GM12878 (cell line): ENCODE measurements at regions not wholly inside any gene's neighbourhood (a gene's known extent, or its start where the extent isn't known, plus 50 kb on each side); places are given as distances from the start of the nearest gene placed in this dataset.
"Not testable (repeated sequence)": the region's sequence is repeated elsewhere in the genome, so short reads cannot be mapped to it uniquely, and the experiment has no call there.

Source experiments
- ATAC-seq: fragments of 200-7000 bp; cut with Tn5 transposase; 3 replicates; pipeline ENCODE4 v1.9.1; 2020; ENCODE audit warnings: mild to moderate bottlenecking, moderate library complexity
- BruUV-seq: library from RNA; stranded (reverse); fragments of 400-500 nt; replicated peaks from 2 replicates; lab custom pipeline; 2021; lab: Mats Ljungman, UMichigan
- CTCF ChIA-PET: fragments of 300-600 bp; sonication (Branson Sonifier 250); formaldehyde crosslinking; extraction: SDS; loops from one replicate; lab custom pipeline; 2021; ENCODE audit warnings: inconsistent platforms; lab: Yijun Ruan, JAX
- POLR2A ChIA-PET: fragments of 350-600 bp; formaldehyde crosslinking; extraction: SDS; loops from one replicate; lab custom pipeline; 2021; ENCODE audit warnings: inconsistent platforms; lab: Charles Lee
- RAD21 ChIA-PET: fragments of 300-600 bp; sonication (Branson Sonifier 250); formaldehyde crosslinking; loops from one replicate; lab custom pipeline; 2023; ENCODE audit warnings: antibody characterized with exemption; ENCODE audit not compliant: unreplicated experiment; lab: Charles Lee
- SMC1A ChIA-PET: fragments of 300-600 bp; sonication (Branson Sonifier 250); formaldehyde crosslinking; loops from one replicate; lab custom pipeline; 2023; ENCODE audit not compliant: unreplicated experiment, uncharacterized antibody; lab: Charles Lee
- DNase-seq: peaks from one replicate; pipeline ENCODE4 v3.0.0-alpha.2; 2011; ENCODE audit warnings: low read depth, low spot score
- FAIRE-seq: peaks from 3 replicates; lab custom pipeline; 2011; peaks lifted over from hg19 to GRCh38; lab: Jason Lieb, UNC
- H2AFZ ChIP-seq: 2 replicates; pipeline ENCODE4 v1.6.0; 2011; ENCODE audit warnings: low read depth, low read length, control low read depth; ENCODE audit not compliant: control insufficient read depth
- H3K27ac ChIP-seq: 2 replicates; pipeline ENCODE4 v1.5.1; 2011; ENCODE audit warnings: control low read depth; ENCODE audit not compliant: control insufficient read depth, insufficient read depth
- H3K27me3 ChIP-seq, 2 experiments: replicated peaks in 1 of 2; 2 replicates each; pipeline versions ENCODE4 v1.6.0 to v1.6.1; 2011; ENCODE audit warnings: low read length in 1 of 2; ENCODE audit not compliant: control insufficient read depth in 2 of 2, insufficient read depth in 2 of 2
- H3K36me3 ChIP-seq, 2 experiments: 2 replicates each; pipeline ENCODE4 v1.5.1; 2011; ENCODE audit warnings: low read length in 1 of 2; ENCODE audit not compliant: control insufficient read depth in 2 of 2, insufficient read depth in 2 of 2
- H3K4me1 ChIP-seq: 2 replicates; pipeline ENCODE4 v1.6.1; 2011; ENCODE audit warnings: mild to moderate bottlenecking, low read length, moderate library complexity, mixed read lengths; ENCODE audit not compliant: control insufficient read depth, insufficient read depth
- H3K4me2 ChIP-seq: 2 replicates; pipeline ENCODE4 v1.6.0; 2011; ENCODE audit warnings: control low read depth; ENCODE audit not compliant: control insufficient read depth, insufficient read depth
- H3K4me3 ChIP-seq: fragments of 200-600 bp; sonication (generic); 2 replicates; pipeline ENCODE4 v1.5.1; 2016
- H3K79me2 ChIP-seq: 2 replicates; pipeline ENCODE4 v1.6.0; 2011; ENCODE audit warnings: low read length; ENCODE audit not compliant: control insufficient read depth, insufficient read depth
- H3K9ac ChIP-seq: 2 replicates; pipeline ENCODE4 v1.8.0; 2011; ENCODE audit warnings: low read length, control low read depth, mixed read lengths; ENCODE audit not compliant: control insufficient read depth, insufficient read depth
- H3K9me3 ChIP-seq: replicated peaks from 3 replicates; pipeline ENCODE4 v1.5.1; 2011; ENCODE audit warnings: mild to moderate bottlenecking, low read length; ENCODE audit not compliant: control insufficient read depth, insufficient read depth
- H4K20me1 ChIP-seq: 2 replicates; pipeline ENCODE4 v1.6.0; 2011; ENCODE audit not compliant: control insufficient read depth, insufficient read depth
- ASH2L ChIP-seq: fragments of 300-600, 200-600 bp; sonication (generic); IDR thresholded peaks from 2 replicates; pipeline ENCODE4 v1.6.1; 2017; ENCODE audit warnings: low read depth, mild to moderate bottlenecking, borderline replicate concordance
- CEBPB ChIP-seq, 2 experiments: fragments of 150-350 bp in 1 of 2; IDR thresholded peaks; 2 replicates each; pipeline ENCODE4 v1.6.1; 2012 to 2014; ENCODE audit warnings: low read depth in 2 of 2, low read length in 2 of 2, borderline replicate concordance in 1 of 2, inconsistent platforms in 1 of 2
- CHD2 ChIP-seq: IDR thresholded peaks from 2 replicates; pipeline ENCODE4 v1.6.1; 2011; ENCODE audit warnings: low read depth, low read length, improper control_type of control experiment, borderline replicate concordance
- ETV6 ChIP-seq, 2 experiments: fragments of 450-650 bp in 1 of 2; IDR thresholded peaks in 1 of 2; conservative IDR thresholded peaks in 1 of 2; 2 replicates each; pipeline ENCODE4 v1.6.1; 2014; ENCODE audit warnings: antibody characterized with exemption in 1 of 2, borderline replicate concordance in 1 of 2, low read depth in 1 of 2, mild to moderate bottlenecking in 1 of 2, moderate library complexity in 1 of 2
- FOS ChIP-seq: IDR thresholded peaks from 3 replicates; pipeline ENCODE4 v1.6.1; 2011; ENCODE audit warnings: borderline replicate concordance; ENCODE audit not compliant: insufficient read length; ENCODE audit errors: extremely low read depth
- FOXM1 ChIP-seq: IDR thresholded peaks from 2 replicates; pipeline ENCODE4 v1.6.1; 2012; ENCODE audit warnings: low read depth, mild to moderate bottlenecking, inconsistent platforms, low read length, moderate library complexity
- JUND ChIP-seq: IDR thresholded peaks from 2 replicates; pipeline ENCODE4 v1.6.1; 2012; ENCODE audit warnings: low read depth, mild to moderate bottlenecking, low read length, improper control_type of control experiment, moderate library complexity
- NR2F1 ChIP-seq: fragments of 450-650 bp; conservative IDR thresholded peaks from 2 replicates; pipeline ENCODE4 v1.6.1; 2017; ENCODE audit warnings: mild to moderate bottlenecking
- RFX5 ChIP-seq: IDR thresholded peaks from 2 replicates; pipeline ENCODE4 v1.6.1; 2011; ENCODE audit warnings: low read depth, low read length, improper control_type of control experiment
- SMAD5 ChIP-seq: IDR thresholded peaks from 2 replicates; pipeline ENCODE4 v1.6.1; 2016; ENCODE audit warnings: antibody characterized with exemption, low read depth
- WGBS: methylation state at CpG from one replicate; pipeline ENCODE4 v1.1.6; 2016; ENCODE audit warnings: low lambda C conversion rate; ENCODE audit not compliant: insufficient replicate concordance, insufficient coverage; ENCODE audit errors: missing lambda C conversion rate; 5-methylcytosine and 5-hydroxymethylcytosine counted together
- in situ Hi-C: fragments of 300-500 bp; cut with MboI; formaldehyde crosslinking; loops from 9 replicates; pipeline ENCODE4 v1.14.3; 2018; ENCODE audit warnings: mixed read lengths
- intact Hi-C: fragments of 100-400 bp; cut with micrococcal nuclease; formaldehyde crosslinking; loops from one replicate; pipeline ENCODE4 v1.14.2; 2022; ENCODE audit not compliant: unreplicated experiment
- TF ChIP-seq, protein P1 (sequence below), 3 experiments: IDR thresholded peaks in 2 of 3; conservative IDR thresholded peaks in 1 of 3; 2 replicates each; pipeline ENCODE4 v1.5.1; 2011; ENCODE audit warnings: low read depth in 3 of 3, low read length in 3 of 3, mild to moderate bottlenecking in 3 of 3, control low read depth in 2 of 3, moderate library complexity in 2 of 3, inconsistent platforms in 1 of 3, mixed read lengths in 1 of 3; ENCODE audit not compliant: control insufficient read depth in 2 of 3, insufficient read depth in 1 of 3; ENCODE audit errors: extremely low read depth in 1 of 3

- Histone ChIP-seq H3K9ac (no peak overlapping the region), H3K4me3 (no peak overlapping the region), H2AFZ (no peak overlapping the region), H3K79me2 (no peaks in the 10 kb centered on the region), H3K27me3 (peaks cover 0 to 2% of the 10 kb centered on the region in 2 experiments; a peak in 1 of 4 replicates), H3K27ac (no peak overlapping the region), H3K4me1 (no peaks in the 10 kb centered on the region), H3K4me2 (no peak overlapping the region), H3K9me3 (no peaks in the 10 kb centered on the region), H4K20me1 (no peaks in the 10 kb centered on the region)
- in situ Hi-C loops: no loop called here
- ChIA-PET SMC1A (interaction anchor here (1.4 to 2.0 kb wide), 2 partner anchors 29 to 30 kb away, joined by 3 to 5 read pairs; no protein-coding TSS in a partner anchor), CTCF (no interaction called here), RAD21 (no interaction called here)
- intact Hi-C loops: no loop called here
- FAIRE-seq (no peak), DNase-seq (no peak), ATAC-seq (no peak)
- no TSS peak for BruUV-seq
- no peak for TF ChIP-seq FOS
- no peak for TF ChIP-seq NR2F1
- no peak for TF ChIP-seq FOXM1
- TF ChIP-seq CEBPB (IDR thresholded peaks at IDR 0.05; ENCODE audit: borderline replicate concordance in 1 of 2, low read depth in 2 of 2, low read length in 2 of 2): no peak
- TF ChIP-seq RFX5: no peak
- TF ChIP-seq ETV6 (conservative IDR thresholded peaks at IDR 0.05 in 1 of 2, IDR thresholded peaks at IDR 0.05 in 1 of 2; ENCODE audit: borderline replicate concordance in 1 of 2, low read depth in 1 of 2): no peak
- TF ChIP-seq JUND: no peak
- TF ChIP-seq CHD2: no peak
- no peak for TF ChIP-seq SMAD5
- no peak for TF ChIP-seq ASH2L
- TF ChIP-seq, protein P1, sequence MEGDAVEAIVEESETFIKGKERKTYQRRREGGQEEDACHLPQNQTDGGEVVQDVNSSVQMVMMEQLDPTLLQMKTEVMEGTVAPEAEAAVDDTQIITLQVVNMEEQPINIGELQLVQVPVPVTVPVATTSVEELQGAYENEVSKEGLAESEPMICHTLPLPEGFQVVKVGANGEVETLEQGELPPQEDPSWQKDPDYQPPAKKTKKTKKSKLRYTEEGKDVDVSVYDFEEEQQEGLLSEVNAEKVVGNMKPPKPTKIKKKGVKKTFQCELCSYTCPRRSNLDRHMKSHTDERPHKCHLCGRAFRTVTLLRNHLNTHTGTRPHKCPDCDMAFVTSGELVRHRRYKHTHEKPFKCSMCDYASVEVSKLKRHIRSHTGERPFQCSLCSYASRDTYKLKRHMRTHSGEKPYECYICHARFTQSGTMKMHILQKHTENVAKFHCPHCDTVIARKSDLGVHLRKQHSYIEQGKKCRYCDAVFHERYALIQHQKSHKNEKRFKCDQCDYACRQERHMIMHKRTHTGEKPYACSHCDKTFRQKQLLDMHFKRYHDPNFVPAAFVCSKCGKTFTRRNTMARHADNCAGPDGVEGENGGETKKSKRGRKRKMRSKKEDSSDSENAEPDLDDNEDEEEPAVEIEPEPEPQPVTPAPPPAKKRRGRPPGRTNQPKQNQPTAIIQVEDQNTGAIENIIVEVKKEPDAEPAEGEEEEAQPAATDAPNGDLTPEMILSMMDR (IDR thresholded peaks at IDR 0.05 in 2 of 3, conservative IDR thresholded peaks at IDR 0.05 in 1 of 3; ENCODE audit: control insufficient read depth in 2 of 3, extremely low read depth in 1 of 3, insufficient read depth in 1 of 3, low read depth in 3 of 3, low read length in 3 of 3): no peak
- TF ChIP-seq, all 136 proteins: peak for 0
- H3K36me3 ChIP-seq: no peaks in the 10 kb centered on the region
- POLR2A ChIA-PET: no interaction called here
These were observed 177.8 kb downstream of the FAM76B start for GRCh38 chr11:95611827-95612226.

GRCh38 chr11:95610185-95610584, 179.4 kb downstream of the FAM76B start:
- H4K20me1 ChIP-seq, in situ Hi-C loops, H3K36me3 ChIP-seq, H3K27ac ChIP-seq, SMC1A ChIA-PET, DNase-seq, POLR2A ChIA-PET, FAIRE-seq, H3K4me2 ChIP-seq, intact Hi-C loops, H3K4me3 ChIP-seq, H3K79me2 ChIP-seq, BruUV-seq, H3K9ac ChIP-seq, H3K9me3 ChIP-seq, ATAC-seq, H3K4me1 ChIP-seq, H3K27me3 ChIP-seq, H2AFZ ChIP-seq: not testable (repeated sequence)
- ChIA-PET RAD21 (interaction anchor here (1.6 kb wide), 1 partner anchor 456 kb away, joined by 6 read pairs; no protein-coding TSS in a partner anchor), CTCF (interaction anchor here (1.3 kb wide), 1 partner anchor 10 kb away, joined by 3 read pairs; no protein-coding TSS in a partner anchor)
- WGBS: 73% methylated on average over 5 of the region's 5 CpGs
